ENCODE measurements at regions not wholly inside any gene's neighbourhood (a gene's known extent, or its start where the extent isn't known, plus 50 kb on each side); places are given as distances from the start of the nearest gene placed in this dataset.

DNA sequence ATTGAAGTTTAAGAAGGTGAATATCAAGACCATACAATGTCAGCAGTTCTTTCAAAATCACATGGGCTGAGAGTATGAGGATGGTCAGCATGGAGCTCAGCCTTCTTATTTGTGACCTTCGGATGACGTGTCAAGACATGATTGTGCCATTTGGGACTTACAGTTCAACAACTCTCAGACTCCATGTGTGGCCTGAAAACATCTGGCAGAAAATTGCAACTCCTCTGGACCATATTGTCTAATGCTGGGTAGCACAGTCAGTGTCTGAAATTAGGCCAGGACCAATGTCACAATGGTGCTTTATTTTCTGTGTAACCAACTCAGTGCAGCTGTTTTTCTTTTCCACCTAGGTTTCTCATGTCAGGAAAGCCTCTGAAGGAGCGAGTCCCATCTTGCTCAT is 483.5 kb upstream of the PKN2 start:
- TF ChIP-seq, protein P1, sequence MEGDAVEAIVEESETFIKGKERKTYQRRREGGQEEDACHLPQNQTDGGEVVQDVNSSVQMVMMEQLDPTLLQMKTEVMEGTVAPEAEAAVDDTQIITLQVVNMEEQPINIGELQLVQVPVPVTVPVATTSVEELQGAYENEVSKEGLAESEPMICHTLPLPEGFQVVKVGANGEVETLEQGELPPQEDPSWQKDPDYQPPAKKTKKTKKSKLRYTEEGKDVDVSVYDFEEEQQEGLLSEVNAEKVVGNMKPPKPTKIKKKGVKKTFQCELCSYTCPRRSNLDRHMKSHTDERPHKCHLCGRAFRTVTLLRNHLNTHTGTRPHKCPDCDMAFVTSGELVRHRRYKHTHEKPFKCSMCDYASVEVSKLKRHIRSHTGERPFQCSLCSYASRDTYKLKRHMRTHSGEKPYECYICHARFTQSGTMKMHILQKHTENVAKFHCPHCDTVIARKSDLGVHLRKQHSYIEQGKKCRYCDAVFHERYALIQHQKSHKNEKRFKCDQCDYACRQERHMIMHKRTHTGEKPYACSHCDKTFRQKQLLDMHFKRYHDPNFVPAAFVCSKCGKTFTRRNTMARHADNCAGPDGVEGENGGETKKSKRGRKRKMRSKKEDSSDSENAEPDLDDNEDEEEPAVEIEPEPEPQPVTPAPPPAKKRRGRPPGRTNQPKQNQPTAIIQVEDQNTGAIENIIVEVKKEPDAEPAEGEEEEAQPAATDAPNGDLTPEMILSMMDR (conservative IDR thresholded peaks at IDR 0.05 in 1 of 2, IDR thresholded peaks at IDR 0.05 in 1 of 2; ENCODE audit: low read depth in 1 of 2, low read length in 2 of 2), result no peak
- no peak for TF ChIP-seq EZH2 (IDR thresholded peaks at IDR 0.05; ENCODE audit: low read length, missing control alignments)

Measured in fibroblast of lung (primary cell).